ENCODE measurements at regions not wholly inside any gene's neighbourhood (a gene's known extent, or its start where the extent isn't known, plus 50 kb on each side); places are given as distances from the start of the nearest gene placed in this dataset.
"Not testable (repeated sequence)": the region's sequence is repeated elsewhere in the genome, so short reads cannot be mapped to it uniquely, and the experiment has no call there.

GRCh38 chr5:129243039-129243438 lies 148.5 kb downstream of the ISOC1 start:
- no peak for DNase-seq (ENCODE audit: low read depth)
- TF ChIP-seq, protein P1, sequence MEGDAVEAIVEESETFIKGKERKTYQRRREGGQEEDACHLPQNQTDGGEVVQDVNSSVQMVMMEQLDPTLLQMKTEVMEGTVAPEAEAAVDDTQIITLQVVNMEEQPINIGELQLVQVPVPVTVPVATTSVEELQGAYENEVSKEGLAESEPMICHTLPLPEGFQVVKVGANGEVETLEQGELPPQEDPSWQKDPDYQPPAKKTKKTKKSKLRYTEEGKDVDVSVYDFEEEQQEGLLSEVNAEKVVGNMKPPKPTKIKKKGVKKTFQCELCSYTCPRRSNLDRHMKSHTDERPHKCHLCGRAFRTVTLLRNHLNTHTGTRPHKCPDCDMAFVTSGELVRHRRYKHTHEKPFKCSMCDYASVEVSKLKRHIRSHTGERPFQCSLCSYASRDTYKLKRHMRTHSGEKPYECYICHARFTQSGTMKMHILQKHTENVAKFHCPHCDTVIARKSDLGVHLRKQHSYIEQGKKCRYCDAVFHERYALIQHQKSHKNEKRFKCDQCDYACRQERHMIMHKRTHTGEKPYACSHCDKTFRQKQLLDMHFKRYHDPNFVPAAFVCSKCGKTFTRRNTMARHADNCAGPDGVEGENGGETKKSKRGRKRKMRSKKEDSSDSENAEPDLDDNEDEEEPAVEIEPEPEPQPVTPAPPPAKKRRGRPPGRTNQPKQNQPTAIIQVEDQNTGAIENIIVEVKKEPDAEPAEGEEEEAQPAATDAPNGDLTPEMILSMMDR (IDR thresholded peaks at IDR 0.05; ENCODE audit: insufficient read depth, low read depth, low read length, missing control alignments) = no peak
- H3K4me3 ChIP-seq (ENCODE audit: low read length) = no peak overlapping the region

DNA sequence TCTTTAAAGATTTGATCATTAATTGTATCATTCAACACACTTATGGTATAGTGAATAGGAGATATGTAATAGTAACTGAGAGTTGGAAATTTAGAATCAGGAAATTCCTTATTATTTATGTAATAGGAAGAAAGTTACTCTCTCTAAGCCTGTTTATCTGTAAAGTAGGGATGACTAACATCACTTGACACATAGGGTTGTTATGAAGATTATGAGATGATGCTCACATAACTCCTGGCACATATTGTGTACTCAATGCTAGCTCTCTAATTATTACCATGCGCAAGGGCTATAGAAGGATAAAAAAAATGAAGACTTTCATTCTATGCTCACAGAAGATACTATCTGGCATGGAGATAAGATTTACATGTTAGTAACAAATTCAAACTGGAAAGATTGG lies 149.9 kb downstream of the ISOC1 start:
- peak; percentile 57 for DNase-seq (ENCODE audit: low read depth)
- TF ChIP-seq, protein P1 (IDR thresholded peaks at IDR 0.05; ENCODE audit: insufficient read depth, low read depth, low read length, missing control alignments) = no peak
- no peak overlapping the region for H3K4me3 ChIP-seq (ENCODE audit: low read length)

- H3K4me3 ChIP-seq (ENCODE audit: low read length) = no peak overlapping the region
- TF ChIP-seq, protein P1 (IDR thresholded peaks at IDR 0.05; ENCODE audit: insufficient read depth, low read depth, low read length, missing control alignments) = no peak
- DNase-seq (ENCODE audit: low read depth) = no peak
Measured at GRCh38 chr5:129245489-129245888, 150.9 kb downstream of the ISOC1 start.

GRCh38 chr5:129246088-129246487 lies 151.5 kb downstream of the ISOC1 start:
- TF ChIP-seq, protein P1 (IDR thresholded peaks at IDR 0.05; ENCODE audit: insufficient read depth, low read depth, low read length, missing control alignments) = no peak
- H3K4me3 ChIP-seq (ENCODE audit: low read length) = no peak overlapping the region
- no peak for DNase-seq (ENCODE audit: low read depth)

- no peak overlapping the region for H3K4me3 ChIP-seq (ENCODE audit: low read length)
- TF ChIP-seq, protein P1 (IDR thresholded peaks at IDR 0.05; ENCODE audit: insufficient read depth, low read depth, low read length, missing control alignments) = no peak
- no peak for DNase-seq (ENCODE audit: low read depth)
Measured at GRCh38 chr5:129249886-129250285, 155.3 kb downstream of the ISOC1 start.

GRCh38 chr5:129271308-129271707 lies 176.8 kb downstream of the ISOC1 start:
- TF ChIP-seq, protein P1 (IDR thresholded peaks at IDR 0.05; ENCODE audit: insufficient read depth, low read depth, low read length, missing control alignments) = peak; percentile 49
- H3K4me3 ChIP-seq (ENCODE audit: low read length) = no peak overlapping the region
- DNase-seq (ENCODE audit: low read depth) = peak; percentile 52

DNA sequence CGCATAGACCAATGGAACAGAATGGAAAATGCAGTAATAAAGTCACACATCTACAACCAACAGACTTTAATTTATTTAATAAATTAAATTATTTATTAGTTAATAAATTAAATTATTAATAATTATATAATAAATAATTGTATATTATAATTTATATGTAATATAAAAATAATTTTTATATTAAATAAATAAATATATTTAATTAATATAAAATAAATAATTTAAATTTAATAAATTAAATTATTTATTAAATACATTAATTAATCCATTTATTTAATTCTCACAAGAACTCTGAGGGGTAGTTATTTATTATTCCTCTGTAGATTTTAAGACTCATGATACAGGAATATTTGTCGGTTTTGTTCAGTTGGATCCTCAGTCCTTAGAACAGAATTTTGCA lies 176.1 kb upstream of the ADAMTS19 start:
- DNase-seq (ENCODE audit: low read depth) = no peak
- no peak overlapping the region for H3K4me3 ChIP-seq (ENCODE audit: low read length)

DNA sequence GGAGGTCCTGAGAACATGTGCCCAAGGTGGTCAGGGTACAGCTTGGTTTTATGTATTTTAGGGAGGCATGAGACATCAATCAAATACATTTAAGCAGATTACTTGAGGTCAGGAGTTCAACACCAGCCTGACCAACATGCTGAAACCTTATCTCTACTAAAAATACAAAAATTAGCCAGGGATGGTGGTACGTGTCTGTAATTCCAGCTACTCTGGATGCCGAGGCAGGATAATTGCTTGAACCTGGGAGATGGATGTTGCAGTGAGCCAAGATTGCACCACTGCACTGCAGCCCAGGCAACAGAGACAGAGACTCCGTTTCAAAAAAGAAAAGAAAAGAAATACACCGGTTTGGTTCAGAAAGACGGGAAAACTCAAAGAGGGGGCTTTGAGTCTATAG lies 165.9 kb upstream of the ADAMTS19 start:
- not testable (repeated sequence) for H3K4me3 ChIP-seq (ENCODE audit: low read length); DNase-seq (ENCODE audit: low read depth)

More for the DNA sequence above, 176.1 kb upstream of the ADAMTS19 start:
- TF ChIP-seq, protein P1 (IDR thresholded peaks at IDR 0.05; ENCODE audit: insufficient read depth, low read depth, low read length, missing control alignments) = no peak

All from epithelial cell of esophagus (primary cell).